GM12878 (cell line): ENCODE measurements at regions not wholly inside any gene's neighbourhood (a gene's known extent, or its start where the extent isn't known, plus 50 kb on each side); places are given as distances from the start of the nearest gene placed in this dataset.

ENCODE experiments used
- ATAC-seq: fragments of 200-7000 bp; cut with Tn5 transposase; 3 replicates; pipeline ENCODE4 v1.9.1; 2020; ENCODE audit warnings: mild to moderate bottlenecking, moderate library complexity
- BruUV-seq: library from RNA; stranded (reverse); fragments of 400-500 nt; replicated peaks from 2 replicates; lab custom pipeline; 2021; lab: Mats Ljungman, UMichigan
- CTCF ChIA-PET: fragments of 300-600 bp; sonication (Branson Sonifier 250); formaldehyde crosslinking; extraction: SDS; loops from one replicate; lab custom pipeline; 2021; ENCODE audit warnings: inconsistent platforms; lab: Yijun Ruan, JAX
- POLR2A ChIA-PET: fragments of 350-600 bp; formaldehyde crosslinking; extraction: SDS; loops from one replicate; lab custom pipeline; 2021; ENCODE audit warnings: inconsistent platforms; lab: Charles Lee
- RAD21 ChIA-PET: fragments of 300-600 bp; sonication (Branson Sonifier 250); formaldehyde crosslinking; loops from one replicate; lab custom pipeline; 2023; ENCODE audit warnings: antibody characterized with exemption; ENCODE audit not compliant: unreplicated experiment; lab: Charles Lee
- SMC1A ChIA-PET: fragments of 300-600 bp; sonication (Branson Sonifier 250); formaldehyde crosslinking; loops from one replicate; lab custom pipeline; 2023; ENCODE audit not compliant: unreplicated experiment, uncharacterized antibody; lab: Charles Lee
- DNase-seq: peaks from one replicate; pipeline ENCODE4 v3.0.0-alpha.2; 2011; ENCODE audit warnings: low read depth, low spot score
- FAIRE-seq: peaks from 3 replicates; lab custom pipeline; 2011; peaks lifted over from hg19 to GRCh38; lab: Jason Lieb, UNC
- H2AFZ ChIP-seq: 2 replicates; pipeline ENCODE4 v1.6.0; 2011; ENCODE audit warnings: low read depth, low read length, control low read depth; ENCODE audit not compliant: control insufficient read depth
- H3K27ac ChIP-seq: 2 replicates; pipeline ENCODE4 v1.5.1; 2011; ENCODE audit warnings: control low read depth; ENCODE audit not compliant: control insufficient read depth, insufficient read depth
- H3K27me3 ChIP-seq, 2 experiments: replicated peaks in 1 of 2; 2 replicates each; pipeline versions ENCODE4 v1.6.0 to v1.6.1; 2011; ENCODE audit warnings: low read length in 1 of 2; ENCODE audit not compliant: control insufficient read depth in 2 of 2, insufficient read depth in 2 of 2
- H3K36me3 ChIP-seq, 2 experiments: 2 replicates each; pipeline ENCODE4 v1.5.1; 2011; ENCODE audit warnings: low read length in 1 of 2; ENCODE audit not compliant: control insufficient read depth in 2 of 2, insufficient read depth in 2 of 2
- H3K4me1 ChIP-seq: 2 replicates; pipeline ENCODE4 v1.6.1; 2011; ENCODE audit warnings: mild to moderate bottlenecking, low read length, moderate library complexity, mixed read lengths; ENCODE audit not compliant: control insufficient read depth, insufficient read depth
- H3K4me2 ChIP-seq: 2 replicates; pipeline ENCODE4 v1.6.0; 2011; ENCODE audit warnings: control low read depth; ENCODE audit not compliant: control insufficient read depth, insufficient read depth
- H3K4me3 ChIP-seq: fragments of 200-600 bp; sonication (generic); 2 replicates; pipeline ENCODE4 v1.5.1; 2016
- H3K79me2 ChIP-seq: 2 replicates; pipeline ENCODE4 v1.6.0; 2011; ENCODE audit warnings: low read length; ENCODE audit not compliant: control insufficient read depth, insufficient read depth
- H3K9ac ChIP-seq: 2 replicates; pipeline ENCODE4 v1.8.0; 2011; ENCODE audit warnings: low read length, control low read depth, mixed read lengths; ENCODE audit not compliant: control insufficient read depth, insufficient read depth
- H3K9me3 ChIP-seq: replicated peaks from 3 replicates; pipeline ENCODE4 v1.5.1; 2011; ENCODE audit warnings: mild to moderate bottlenecking, low read length; ENCODE audit not compliant: control insufficient read depth, insufficient read depth
- H4K20me1 ChIP-seq: 2 replicates; pipeline ENCODE4 v1.6.0; 2011; ENCODE audit not compliant: control insufficient read depth, insufficient read depth
- EED ChIP-seq: sonication (generic); IDR thresholded peaks from 2 replicates; pipeline ENCODE4 v1.6.1; 2016; ENCODE audit warnings: antibody characterized with exemption, low read depth
- FOS ChIP-seq: IDR thresholded peaks from 3 replicates; pipeline ENCODE4 v1.6.1; 2011; ENCODE audit warnings: borderline replicate concordance; ENCODE audit not compliant: insufficient read length; ENCODE audit errors: extremely low read depth
- KLF5 ChIP-seq: fragments of 450-650 bp; IDR thresholded peaks from 2 replicates; pipeline ENCODE4 v1.6.1; 2014; ENCODE audit warnings: mild to moderate bottlenecking; ENCODE audit not compliant: partially characterized antibody
- MLLT1 ChIP-seq: fragments of 450-650 bp; IDR thresholded peaks from 2 replicates; pipeline ENCODE4 v1.6.1; 2016; ENCODE audit warnings: mild to moderate bottlenecking
- NKRF ChIP-seq: fragments of 450-650 bp; conservative IDR thresholded peaks from 2 replicates; pipeline ENCODE4 v1.6.1; 2017; ENCODE audit warnings: mild to moderate bottlenecking, moderate library complexity
- NR2C1 ChIP-seq: fragments of 450-650 bp; IDR thresholded peaks from 2 replicates; pipeline ENCODE4 v1.6.1; 2017; ENCODE audit warnings: antibody characterized with exemption, mild to moderate bottlenecking, moderate library complexity
- PAX8 ChIP-seq: fragments of 450-650 bp; IDR thresholded peaks from 2 replicates; pipeline ENCODE4 v1.6.1; 2017; ENCODE audit warnings: mild to moderate bottlenecking, moderate library complexity
- PBX3 ChIP-seq: IDR thresholded peaks from 2 replicates; pipeline ENCODE4 v1.6.1; 2011; ENCODE audit warnings: mild to moderate bottlenecking, low read depth, low read length, moderate library complexity; ENCODE audit not compliant: insufficient replicate concordance
- RFX5 ChIP-seq: IDR thresholded peaks from 2 replicates; pipeline ENCODE4 v1.6.1; 2011; ENCODE audit warnings: low read depth, low read length, improper control_type of control experiment
- RUNX3 ChIP-seq: IDR thresholded peaks from 2 replicates; pipeline ENCODE4 v1.6.1; 2012; ENCODE audit warnings: low read length, inconsistent platforms
- SMC3 ChIP-seq: IDR thresholded peaks from 2 replicates; pipeline ENCODE4 v1.6.1; 2011; ENCODE audit warnings: low read length, improper control_type of control experiment, borderline replicate concordance
- SRF ChIP-seq, 2 experiments: IDR thresholded peaks; 2 replicates each; pipeline ENCODE4 v1.6.1; 2011; ENCODE audit warnings: low read depth in 2 of 2, low read length in 2 of 2, mild to moderate bottlenecking in 1 of 2, moderate library complexity in 1 of 2
- ZNF24 ChIP-seq: fragments of 450-650 bp; IDR thresholded peaks from 2 replicates; pipeline ENCODE4 v1.6.1; 2017; ENCODE audit warnings: antibody characterized with exemption, mild to moderate bottlenecking
- ZNF687 ChIP-seq: fragments of 450-650 bp; IDR thresholded peaks from 2 replicates; pipeline ENCODE4 v1.6.1; 2017; ENCODE audit warnings: mild to moderate bottlenecking, moderate library complexity
- ZZZ3 ChIP-seq: IDR thresholded peaks from 2 replicates; pipeline ENCODE4 v1.6.1; 2011; ENCODE audit warnings: low read depth; ENCODE audit not compliant: control insufficient read depth, insufficient read length
- WGBS: methylation state at CpG from one replicate; pipeline ENCODE4 v1.1.6; 2016; ENCODE audit warnings: low lambda C conversion rate; ENCODE audit not compliant: insufficient replicate concordance, insufficient coverage; ENCODE audit errors: missing lambda C conversion rate; 5-methylcytosine and 5-hydroxymethylcytosine counted together
- in situ Hi-C: fragments of 300-500 bp; cut with MboI; formaldehyde crosslinking; loops from 9 replicates; pipeline ENCODE4 v1.14.3; 2018; ENCODE audit warnings: mixed read lengths
- intact Hi-C: fragments of 100-400 bp; cut with micrococcal nuclease; formaldehyde crosslinking; loops from one replicate; pipeline ENCODE4 v1.14.2; 2022; ENCODE audit not compliant: unreplicated experiment

- TF ChIP-seq FOS, result no peak
Observed at GRCh38 chr3:181265750-181266333, 276.3 kb upstream of the DNAJC19 start (continued).

- in situ Hi-C loops, result no loop called here
- DNase-seq, result no peak
- no peak overlapping the region for H3K4me3 ChIP-seq
- no peaks in the 10 kb centered on the region for H3K9me3 ChIP-seq
- no peaks in the 10 kb centered on the region for H4K20me1 ChIP-seq
- no peak overlapping the region for H2AFZ ChIP-seq
- ChIA-PET CTCF (no interaction called here), SMC1A (no interaction called here), RAD21 (no interaction called here), POLR2A (no interaction called here)
- no peaks in the 10 kb centered on the region for H3K36me3 ChIP-seq
- no peak overlapping the region for H3K4me2 ChIP-seq
- no TSS peak for BruUV-seq
- WGBS, result 0% methylated on average over 2 of the region's 2 CpGs
- no peaks in the 10 kb centered on the region for H3K27me3 ChIP-seq
- no peaks in the 10 kb centered on the region for H3K79me2 ChIP-seq
- no peaks in the 10 kb centered on the region for H3K4me1 ChIP-seq
- ATAC-seq, result peak; percentile 41; the same call in 1 of the 3 replicates
- no peak overlapping the region for H3K9ac ChIP-seq
- intact Hi-C loops, result no loop called here
- no peak overlapping the region for H3K27ac ChIP-seq
- no peak for FAIRE-seq
- TF ChIP-seq NR2C1 (no peak), ZNF687 (no peak), ZZZ3 (no peak), FOS (no peak), RFX5 (no peak), SRF (IDR thresholded peaks at IDR 0.05; ENCODE audit: low read depth in 2 of 2, low read length in 2 of 2) (no peak), EED (no peak), ZNF24 (no peak), MLLT1 (no peak), PAX8 (no peak), PBX3 (no peak), KLF5 (no peak), NKRF (no peak), RUNX3 (no peak), SMC3 (no peak)
Observed at GRCh38 chr3:181264486-181264885, 274.9 kb upstream of the DNAJC19 start.
